ENCODE measurements at regions not wholly inside any gene's neighbourhood (a gene's known extent, or its start where the extent isn't known, plus 50 kb on each side); places are given as distances from the start of the nearest gene placed in this dataset.

DNA sequence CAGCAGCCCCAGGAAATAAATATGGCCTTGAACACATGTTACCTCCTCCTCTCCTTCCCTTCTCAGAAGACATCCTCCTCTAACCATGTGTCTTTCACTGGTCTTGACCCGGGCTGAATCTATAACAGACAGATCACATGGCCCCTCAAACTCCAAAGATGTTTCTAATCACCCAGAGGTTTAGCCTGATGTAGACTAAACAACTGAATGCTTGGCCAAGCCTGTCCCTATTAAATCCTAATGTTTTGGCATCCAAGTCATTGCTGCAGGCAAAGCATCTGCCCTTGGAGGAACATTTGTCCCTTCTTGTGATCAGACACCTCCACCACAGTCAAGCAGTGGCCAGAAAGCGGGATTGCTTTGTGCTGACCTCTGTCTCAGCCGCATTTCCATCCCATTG is 65.5 kb downstream of the ANKRD60 start:
- DNase-seq = no peak

DNA sequence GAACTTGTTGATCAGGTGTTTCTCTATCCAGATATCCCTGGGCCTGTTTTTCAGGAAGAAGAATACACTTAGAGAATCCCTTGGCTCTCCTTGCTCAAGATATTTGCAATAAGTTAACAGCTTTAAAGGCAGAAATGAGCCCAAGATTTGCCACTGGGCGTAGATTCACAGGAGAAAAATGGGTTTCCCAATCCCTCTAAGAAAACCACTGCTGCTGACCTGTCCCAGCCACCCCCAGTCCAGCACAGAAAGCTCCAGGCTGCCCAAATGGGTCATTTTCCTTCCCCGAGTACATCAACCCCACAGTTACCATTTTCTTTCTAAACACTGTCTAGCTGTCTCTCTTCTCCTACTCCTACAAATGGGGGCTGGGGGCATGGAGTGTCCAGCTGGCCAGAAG is 67.3 kb downstream of the ANKRD60 start:
- DNase-seq = no peak

DNA sequence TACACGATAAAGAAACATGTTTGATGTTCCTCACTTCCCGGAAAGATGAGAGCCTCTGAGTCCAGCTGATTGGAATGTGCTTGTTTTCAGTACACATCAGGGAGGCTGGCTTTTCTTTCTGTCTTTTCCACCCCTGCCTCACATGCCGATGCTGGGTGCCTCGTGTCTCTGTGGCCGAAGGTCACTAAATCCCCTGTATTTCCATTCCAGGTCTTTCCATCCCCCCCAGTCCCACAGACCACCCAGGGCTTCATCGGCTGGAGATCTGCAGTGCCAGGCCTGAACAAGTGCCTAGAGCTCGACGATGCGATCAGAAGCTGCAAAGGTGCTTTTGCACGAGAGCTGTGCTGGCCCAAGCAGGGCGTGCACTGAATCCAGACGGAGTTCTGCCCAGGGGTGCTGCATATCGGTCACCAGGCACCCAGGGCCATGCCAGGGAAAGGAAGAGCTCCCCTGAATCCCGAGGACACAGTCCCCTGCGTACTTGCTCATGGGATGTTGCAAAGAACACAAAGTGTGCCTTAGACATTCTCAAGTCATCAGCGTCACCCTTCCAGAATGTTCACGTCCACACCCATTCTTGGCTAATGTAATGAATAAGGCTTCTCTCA is 67.9 kb downstream of the ANKRD60 start:
- DNase-seq = no peak

DNA sequence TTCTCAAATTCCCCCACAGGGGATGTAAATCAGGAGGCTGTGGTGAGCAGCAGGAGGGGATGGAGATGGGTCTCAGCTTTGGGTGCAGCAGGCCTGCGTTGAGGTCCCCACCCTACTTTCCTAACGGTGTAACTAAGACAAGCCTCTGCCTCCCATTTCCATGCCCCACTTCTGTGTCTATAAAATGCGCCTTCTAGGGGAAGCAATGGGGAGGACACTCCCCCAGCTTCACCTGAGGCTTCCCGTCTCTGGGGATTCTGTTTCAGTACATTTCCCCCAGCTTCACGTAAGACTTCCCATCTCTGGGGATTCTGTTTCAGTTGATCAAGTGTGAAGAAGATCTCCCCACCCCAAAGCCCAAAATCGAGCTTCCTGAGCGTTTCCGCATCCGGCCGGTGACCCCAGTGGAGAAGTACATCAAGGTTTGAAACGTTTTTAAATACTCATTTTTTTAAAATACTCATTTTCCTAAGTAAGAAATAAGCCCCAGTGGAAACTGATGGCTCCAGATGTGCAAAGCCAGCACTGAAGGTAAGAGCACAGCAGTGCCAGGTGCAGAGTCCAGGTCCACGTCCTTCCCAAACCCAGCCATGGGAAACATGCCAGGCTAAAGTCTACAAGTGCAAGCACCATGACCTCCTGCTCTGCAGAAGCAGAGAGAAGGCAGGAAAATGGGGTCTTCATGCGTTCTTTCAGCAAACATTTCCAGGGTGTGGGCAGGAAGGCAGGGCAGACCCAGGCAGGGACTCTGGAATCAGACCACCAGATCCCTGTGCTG is 73.1 kb downstream of the ANKRD60 start:
- DNase-seq = no peak

- no peak for DNase-seq
These were observed 74.3 kb downstream of the ANKRD60 start for GRCh38 chr20:58154113-58154512.

DNA sequence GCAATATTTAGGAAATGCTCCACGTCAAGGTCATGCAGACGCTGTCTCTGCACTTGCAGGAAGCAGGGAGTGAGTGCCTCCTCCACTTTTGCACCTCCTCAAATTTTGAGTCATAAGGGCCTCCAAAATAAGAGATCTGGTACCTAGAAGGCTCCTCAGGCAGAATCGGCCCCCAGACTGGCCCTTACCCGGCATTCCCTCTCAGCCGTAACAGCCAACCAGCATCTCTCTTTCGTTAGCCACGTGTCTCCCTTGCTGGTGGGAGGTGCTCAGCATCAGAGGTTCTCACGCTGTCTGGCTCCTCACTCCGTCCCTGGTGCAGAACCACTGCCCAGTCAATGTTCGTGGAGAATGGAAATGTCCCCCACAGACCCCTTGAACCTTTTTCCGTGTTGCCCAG is 75.3 kb downstream of the ANKRD60 start:
- no peak for DNase-seq

DNA sequence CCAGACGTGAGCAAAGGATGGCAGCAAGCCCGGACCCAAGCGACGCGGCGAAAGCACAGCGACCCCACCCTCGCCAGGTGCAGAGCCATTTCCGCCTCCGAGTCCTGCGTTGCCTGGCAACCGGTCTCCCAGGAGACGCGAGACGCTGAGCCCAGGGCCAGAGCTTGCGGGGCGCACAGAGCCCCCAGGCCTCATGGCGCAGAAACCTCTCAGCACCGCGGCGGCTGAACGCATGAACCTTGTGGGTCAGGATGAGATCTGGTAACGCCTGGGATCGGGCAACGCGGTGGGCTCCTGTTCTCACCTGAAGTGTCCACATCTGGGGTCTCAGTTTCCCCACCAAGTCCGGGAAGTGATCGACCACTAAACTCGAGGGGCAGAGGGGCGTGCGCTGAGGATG is 77.7 kb downstream of the ANKRD60 start:
- DNase-seq = no peak

- no peak for DNase-seq
These were observed 78.9 kb downstream of the ANKRD60 start for GRCh38 chr20:58149437-58150091.

DNA sequence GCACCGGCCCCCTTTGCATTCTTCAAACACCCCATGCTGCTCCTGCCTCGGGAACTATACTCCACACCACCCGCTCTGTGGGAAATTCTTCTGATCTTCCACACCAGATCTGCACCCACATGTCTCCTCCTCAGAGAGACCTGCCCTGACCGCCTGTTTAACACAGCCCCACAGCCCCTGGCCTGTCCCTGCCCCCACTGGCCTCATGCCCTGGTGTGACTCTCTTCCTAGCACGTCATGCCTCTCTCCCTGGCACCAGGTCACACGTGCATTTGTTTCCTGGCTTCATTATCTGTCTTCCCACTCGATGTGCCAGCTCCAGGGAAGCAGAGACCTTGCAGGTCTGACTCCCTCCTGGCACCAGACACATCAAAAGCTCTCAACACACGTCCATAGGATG is 79.6 kb downstream of the ANKRD60 start:
- no peak for DNase-seq

DNA sequence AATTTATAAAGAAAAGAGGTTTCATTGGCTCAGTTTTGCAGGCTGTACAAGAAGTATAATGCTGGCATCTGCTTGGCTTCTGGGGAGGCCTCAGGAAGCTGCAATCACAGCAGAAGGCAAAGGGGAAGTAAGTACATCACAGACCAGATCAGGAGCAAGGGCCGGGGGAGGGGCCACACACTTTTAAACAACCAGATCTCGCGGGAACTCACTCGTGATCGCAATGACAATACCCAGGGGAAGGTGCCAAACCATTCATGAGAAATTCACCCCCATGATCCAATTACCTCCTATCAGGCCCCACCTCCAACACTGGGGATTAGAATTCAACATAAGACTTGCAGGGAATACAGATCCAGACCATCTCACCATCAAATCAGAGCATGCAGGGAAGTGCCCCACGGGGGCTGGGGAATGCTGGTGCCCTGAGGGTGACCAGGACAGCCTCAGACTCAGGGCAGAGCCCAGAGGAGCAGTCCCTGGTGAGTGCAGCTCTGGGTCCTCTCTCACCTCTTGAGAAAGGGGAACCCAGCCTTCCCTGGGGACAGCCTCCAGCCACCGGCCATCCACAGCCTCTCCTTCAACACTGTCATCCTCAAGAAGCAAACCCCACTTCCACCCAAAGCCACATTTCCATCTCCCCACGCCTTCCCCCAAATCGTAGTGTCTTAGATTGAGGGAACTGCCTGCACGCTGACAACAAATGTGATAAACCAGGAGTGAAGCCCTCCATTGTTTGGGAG is 80.7 kb downstream of the ANKRD60 start:
- DNase-seq = no peak

DNA sequence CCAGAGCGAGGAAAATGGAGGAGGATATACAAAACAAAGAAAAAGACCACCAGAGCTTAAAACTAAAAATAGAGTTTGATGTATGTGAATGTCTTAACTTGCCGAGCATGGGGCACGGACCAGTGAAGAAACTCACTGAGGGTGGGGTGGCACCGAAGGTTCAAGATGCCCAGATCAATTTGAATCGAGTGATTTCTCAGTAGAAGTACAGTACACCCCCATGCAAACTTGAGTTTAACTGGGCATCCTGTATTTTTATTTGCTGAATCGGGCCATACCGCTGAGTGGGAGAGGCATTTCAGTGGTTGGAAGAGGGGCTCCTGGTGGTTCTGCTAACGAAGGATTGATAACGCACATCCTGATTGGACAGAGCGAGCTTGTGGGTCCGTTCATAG is 81.7 kb downstream of the ANKRD60 start:
- DNase-seq = no peak

- DNase-seq = no peak
These were observed 82.2 kb downstream of the ANKRD60 start for GRCh38 chr20:58146081-58146745.

GRCh38 chr20:58145506-58146080 is 82.9 kb downstream of the ANKRD60 start:
- DNase-seq = no peak

- DNase-seq = no peak
These were observed 84.4 kb downstream of the ANKRD60 start for GRCh38 chr20:58144096-58144495.

DNA sequence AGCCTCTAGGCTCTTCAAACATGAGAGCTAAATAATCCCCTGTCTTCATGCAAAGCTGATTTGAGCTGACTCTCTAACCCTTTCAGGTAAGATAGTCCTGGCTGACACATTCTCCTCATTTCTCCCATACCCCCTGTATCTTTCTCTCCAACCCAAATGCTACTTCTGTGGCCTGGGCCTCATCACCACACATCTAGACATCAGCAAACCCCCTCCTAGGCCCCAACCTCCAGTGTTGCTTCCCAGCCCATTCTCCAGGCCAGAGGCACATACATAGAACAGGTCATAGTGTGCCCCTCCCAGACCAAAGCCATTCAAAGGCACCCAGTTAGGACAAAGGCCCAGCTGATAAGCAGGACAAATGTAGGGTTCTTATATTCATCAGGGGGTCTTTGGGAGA is 84.9 kb downstream of the ANKRD60 start:
- no peak for DNase-seq

DNA sequence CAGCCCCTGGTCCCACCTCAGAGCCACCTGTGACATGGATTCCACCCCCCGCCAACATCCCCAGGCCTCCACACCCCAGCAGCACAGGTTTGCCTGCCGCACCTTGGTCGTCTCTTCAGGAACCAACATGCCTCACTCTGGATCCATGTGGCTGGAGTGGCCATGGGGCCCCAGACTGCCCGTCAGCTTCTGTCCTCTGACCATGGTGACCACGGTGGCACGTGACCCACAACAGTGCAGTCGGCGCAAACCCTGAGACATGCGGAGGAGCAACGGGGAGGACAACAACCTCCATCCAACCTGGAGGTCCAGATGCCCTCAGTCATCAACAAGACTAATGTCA is 85.6 kb downstream of the ANKRD60 start:
- DNase-seq = no peak

DNA sequence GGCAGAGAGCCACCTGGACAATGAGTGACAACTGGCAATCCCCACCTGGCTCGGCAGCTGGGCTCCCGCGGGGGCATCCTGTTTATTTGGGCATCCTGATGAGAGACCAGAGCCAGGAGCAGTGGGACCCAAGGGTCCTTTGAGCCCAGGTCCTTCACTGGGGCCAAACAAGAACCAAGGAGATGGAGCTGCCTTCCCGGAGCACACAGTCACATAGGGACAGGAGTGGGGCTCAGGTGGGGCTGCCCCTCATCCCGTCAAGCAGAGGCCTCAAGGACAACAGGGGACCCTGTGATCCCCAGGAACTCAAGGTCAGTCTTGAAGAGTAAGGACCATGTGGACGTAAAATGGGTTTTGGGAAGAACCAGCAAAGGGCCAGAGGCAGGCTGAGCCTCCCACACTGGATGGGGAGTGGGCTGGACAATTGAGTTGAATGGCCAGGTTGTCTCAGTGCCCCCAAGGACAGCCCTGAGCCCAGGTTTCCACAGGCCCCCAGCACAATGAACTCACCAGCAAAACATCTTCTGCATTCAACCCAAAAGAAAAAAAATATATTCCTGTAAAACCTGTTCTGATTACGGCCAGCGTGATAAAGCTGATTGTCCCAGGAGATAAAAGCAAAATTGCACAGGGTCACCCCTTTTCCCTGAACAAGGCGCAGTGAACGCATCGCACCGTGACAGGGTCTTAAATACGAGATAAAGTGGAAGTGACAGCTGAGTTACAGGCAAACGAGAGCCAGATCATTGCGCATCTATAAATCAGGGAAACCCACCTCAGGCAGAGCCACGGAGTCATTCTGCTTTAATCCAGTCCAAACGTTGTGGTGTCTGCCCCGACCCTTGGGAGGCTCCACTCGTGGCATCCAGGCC is 86.2 kb downstream of the ANKRD60 start:
- DNase-seq = no peak

- no peak for DNase-seq
These were observed 87.0 kb downstream of the ANKRD60 start for GRCh38 chr20:58141496-58141895.

DNA sequence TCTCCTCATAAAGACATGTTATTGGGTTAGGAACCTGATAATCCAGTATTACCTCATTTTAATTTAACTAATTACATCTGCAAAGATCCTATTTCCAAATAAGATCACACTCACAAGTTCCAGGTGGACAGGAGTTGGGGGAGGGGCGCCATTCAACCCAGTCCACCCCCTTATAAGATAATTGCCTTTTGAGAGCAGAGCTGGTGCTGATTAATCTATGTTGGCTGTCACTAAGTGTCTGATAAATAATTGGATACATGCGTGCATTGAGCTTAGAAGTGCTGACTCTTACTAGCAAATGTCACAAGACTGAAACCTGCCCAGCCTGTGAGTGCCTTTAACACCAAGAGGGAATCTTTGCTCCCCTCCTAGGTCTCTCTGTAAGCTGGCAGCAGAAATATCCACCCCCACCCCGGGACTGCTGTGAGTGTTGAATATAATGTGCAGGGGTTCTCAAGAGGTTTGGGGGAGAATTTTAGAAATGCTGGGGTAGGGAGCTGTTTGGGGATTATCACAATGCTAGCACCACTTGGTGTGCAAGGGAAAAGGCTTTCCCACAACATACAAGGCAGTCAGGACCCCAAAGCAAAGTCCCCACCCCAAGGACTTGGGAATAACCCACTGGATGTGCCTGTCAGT is 87.5 kb downstream of the ANKRD60 start:
- DNase-seq = no peak

GRCh38 chr20:58139849-58140786 is 88.3 kb downstream of the ANKRD60 start:
- DNase-seq = no peak

All from activated CD4-positive, alpha-beta T cell treated with anti-CD3 and anti-CD28 coated beads, Interleukin-2, amount 50 U/mL, for 16 hours (primary cell).